ENCODE measurements at regions not wholly inside any gene's neighbourhood (a gene's known extent, or its start where the extent isn't known, plus 50 kb on each side); places are given as distances from the start of the nearest gene placed in this dataset.

DNA sequence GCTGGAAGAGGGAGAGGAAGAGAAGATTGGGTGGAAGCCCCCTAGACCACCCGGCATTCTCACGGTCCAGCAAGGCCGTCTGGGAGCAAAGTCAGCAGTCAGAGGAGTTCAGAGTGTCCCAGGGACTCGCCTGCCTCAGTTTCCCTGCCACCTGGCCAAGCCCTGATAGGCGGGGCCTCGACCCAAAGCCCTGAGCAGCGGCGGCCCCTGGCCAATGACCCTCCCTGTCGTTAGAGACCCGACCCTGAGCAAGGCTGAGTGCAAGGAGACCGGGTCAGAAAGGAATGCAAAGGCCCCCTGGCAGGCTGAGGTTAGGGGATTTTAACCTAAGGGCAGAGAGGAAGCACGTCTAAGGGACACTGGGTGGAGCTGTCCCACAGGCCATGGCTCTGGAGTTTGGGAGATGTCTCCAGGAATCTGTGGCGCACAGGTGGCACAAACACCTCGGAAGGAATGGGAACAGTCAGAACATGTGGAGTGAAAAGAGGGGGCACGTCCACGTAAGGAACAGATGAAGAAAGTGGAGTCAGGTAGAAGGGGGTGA lies 196.8 kb upstream of the PDE1C start:
- DNase-seq: no peak

- no peak for DNase-seq
Observed at GRCh38 chr7:32264702-32265284, 194.6 kb upstream of the PDE1C start.

- DNase-seq: no peak
Observed at GRCh38 chr7:32263611-32264010, 193.4 kb upstream of the PDE1C start.

DNA sequence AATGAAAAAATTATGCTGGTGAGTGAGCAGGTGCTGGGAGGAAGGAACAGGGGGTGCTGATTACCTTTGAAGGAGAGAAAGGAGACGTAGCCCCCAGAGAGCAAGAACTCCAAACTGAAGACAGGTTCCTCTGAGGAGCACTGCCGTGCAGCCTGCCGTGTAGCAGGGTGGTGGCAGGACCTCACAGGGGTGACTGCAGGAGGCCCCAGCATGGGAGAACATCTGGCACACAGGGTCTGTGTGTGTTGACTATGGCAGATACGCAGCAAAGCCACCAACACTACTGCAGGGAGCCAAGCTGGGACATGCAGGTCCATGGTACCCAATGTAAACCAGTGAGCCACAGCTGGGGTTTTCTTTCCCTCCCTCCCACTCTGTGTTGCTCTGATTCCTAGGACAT lies 192.1 kb upstream of the PDE1C start:
- DNase-seq: no peak

DNA sequence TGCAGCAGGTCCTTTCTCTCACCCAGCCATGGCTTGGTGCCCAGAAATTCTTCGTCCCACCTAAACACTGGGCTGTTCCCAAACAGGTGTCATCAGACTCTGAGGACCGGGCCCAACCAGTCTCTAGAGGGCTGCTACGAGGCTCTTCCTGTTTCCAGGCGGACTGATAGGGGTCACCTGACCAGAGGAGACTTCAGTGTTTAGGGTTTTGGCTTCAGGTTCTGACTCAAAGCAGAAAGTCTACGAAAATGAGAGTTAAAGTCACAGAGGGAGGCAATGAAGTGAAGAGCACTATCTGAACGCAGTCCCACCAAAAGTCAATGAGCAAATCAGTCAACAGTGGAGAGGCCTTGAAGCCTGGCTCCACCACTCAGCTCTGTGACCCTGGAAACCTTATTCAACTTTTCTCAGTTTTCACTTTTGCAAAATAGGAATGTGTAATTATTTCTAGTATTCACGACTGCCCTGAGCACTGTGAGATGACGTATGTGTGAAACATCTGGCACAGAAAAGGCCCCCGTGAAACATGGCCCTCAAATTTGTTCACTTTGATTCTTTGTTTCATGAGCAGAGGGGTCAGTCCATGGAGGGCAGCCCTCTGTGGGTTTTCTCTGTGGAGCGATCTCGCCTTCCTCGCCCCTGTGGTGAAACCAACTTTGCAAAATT lies 189.9 kb upstream of the PDE1C start:
- no peak for DNase-seq

DNA sequence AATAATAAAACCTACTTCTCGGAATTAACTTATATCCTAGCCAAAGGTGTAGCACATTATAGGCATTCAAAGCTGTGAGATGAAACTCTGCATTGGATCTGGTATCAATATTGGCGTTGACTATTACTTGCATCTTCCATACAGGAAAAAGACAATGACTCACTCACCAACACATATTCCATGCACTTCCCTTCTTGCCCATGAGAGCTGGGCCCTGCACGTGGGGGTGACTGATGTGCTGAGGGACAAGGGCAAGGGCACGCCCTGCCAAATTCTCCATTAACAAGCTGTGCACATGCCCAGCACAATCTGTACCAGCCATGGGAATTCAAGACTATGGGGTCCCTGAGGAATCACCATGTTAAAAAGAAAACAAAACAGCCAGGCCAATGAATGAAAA lies 188.1 kb upstream of the PDE1C start:
- DNase-seq: no peak

- DNase-seq: no peak
Observed at GRCh38 chr7:32257621-32258020, 187.4 kb upstream of the PDE1C start.

- no peak for DNase-seq
Observed at GRCh38 chr7:32256811-32257210, 186.6 kb upstream of the PDE1C start.

DNA sequence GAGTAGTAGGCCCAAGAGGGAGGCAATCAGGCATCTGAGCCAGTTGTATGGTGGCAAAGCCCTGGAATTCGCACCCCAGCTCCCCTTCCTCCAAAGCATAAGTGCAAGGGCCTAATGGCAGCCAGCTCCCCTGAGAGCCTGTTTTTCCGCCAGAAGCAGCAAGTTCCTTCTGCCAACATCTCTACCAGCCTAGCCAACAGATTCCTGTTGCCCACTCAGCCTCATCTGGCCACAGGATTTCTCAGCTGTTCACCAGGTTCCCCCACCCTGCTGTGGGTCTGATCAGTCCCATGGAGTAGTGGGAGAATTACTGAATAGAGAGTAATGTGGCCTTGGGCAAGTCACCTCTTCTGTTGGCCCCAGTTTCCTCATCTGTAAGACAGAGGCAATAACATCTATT lies 186.2 kb upstream of the PDE1C start:
- DNase-seq: no peak

DNA sequence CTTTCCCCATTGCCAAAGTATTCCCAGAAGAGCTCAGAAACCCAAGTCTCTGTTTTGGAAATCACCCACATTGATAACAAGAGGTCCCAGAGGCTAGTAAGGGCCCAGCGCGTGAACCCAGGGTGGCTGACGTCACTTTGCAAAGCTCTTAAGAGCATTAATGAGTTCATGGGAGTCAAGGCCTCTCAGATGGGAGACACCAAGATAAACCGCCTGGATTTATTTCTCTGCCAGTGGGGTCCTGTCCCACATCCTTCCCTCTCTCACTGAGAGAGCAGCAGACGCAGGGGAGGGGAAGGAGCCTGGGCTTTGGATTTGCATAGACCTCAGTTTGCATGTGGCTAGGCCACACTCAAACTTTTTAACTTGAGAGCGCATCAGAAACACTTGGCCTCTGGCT lies 184.8 kb upstream of the PDE1C start:
- no peak for DNase-seq

- DNase-seq: no peak
Observed at GRCh38 chr7:32253299-32253698, 183.1 kb upstream of the PDE1C start.

GRCh38 chr7:32251659-32252058 lies 181.5 kb upstream of the PDE1C start:
- DNase-seq: no peak

DNA sequence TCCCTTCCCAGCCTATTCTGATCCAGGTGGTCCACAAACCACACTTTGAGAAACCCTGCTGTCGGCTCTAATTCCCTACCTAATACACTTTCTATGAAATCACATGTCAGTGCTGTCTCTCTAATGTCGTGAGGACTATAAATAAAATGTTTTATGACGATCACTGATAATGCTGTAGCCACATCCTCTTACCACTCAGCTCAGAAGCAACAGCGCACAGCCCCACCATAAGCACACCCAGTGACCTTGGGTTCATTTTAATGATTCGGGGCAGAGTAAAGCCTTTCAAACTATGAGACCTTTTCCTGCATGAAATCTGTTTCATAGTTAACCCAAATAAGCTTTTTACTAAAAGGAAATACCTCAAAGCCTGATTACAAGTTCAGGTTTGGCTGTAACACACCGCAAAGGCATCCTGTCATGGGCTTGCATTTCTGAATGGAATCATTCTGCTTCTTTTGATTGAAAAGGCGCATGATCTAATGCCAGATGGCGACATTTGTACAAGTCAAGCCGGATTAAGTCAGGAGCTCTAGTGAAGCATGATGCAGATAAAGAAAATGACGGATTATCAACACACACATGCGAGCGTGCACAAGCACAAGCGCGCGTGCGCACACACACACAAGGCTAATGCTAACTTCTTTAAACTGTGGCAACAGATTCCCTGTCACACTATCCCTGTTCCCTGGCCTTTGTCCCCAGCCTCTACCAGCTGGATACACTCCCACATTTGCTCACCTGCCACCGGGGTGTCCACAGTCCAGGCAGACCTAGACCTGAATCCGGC lies 180.5 kb upstream of the PDE1C start:
- DNase-seq: no peak

DNA sequence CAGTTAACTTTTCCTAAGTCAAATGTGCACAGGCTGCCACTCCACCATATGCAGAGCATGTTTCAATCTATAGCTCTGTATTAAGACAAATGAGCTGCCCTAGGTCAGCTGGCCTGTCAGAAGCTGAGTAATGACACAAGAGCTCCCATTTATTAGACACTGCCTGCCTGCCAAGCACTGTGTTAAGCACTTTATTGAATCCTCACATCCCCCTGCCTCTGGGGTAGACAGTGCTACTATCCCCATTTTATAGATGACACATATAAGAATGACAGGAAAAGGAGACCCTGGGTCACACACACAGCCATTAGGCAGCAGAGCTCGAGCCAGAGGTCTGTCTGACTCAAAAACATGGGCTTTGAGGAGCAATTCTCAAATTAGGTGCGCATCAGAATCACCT lies 179.8 kb upstream of the PDE1C start:
- no peak for DNase-seq

- DNase-seq: no peak
Observed at GRCh38 chr7:32248522-32248921, 178.3 kb upstream of the PDE1C start.

GRCh38 chr7:32244806-32245345 lies 174.7 kb upstream of the PDE1C start:
- DNase-seq: no peak

- DNase-seq: no peak
Observed at GRCh38 chr7:32243687-32244290, 173.6 kb upstream of the PDE1C start.

- DNase-seq: no peak
Observed at GRCh38 chr7:32242436-32242835, 172.2 kb upstream of the PDE1C start.

DNA sequence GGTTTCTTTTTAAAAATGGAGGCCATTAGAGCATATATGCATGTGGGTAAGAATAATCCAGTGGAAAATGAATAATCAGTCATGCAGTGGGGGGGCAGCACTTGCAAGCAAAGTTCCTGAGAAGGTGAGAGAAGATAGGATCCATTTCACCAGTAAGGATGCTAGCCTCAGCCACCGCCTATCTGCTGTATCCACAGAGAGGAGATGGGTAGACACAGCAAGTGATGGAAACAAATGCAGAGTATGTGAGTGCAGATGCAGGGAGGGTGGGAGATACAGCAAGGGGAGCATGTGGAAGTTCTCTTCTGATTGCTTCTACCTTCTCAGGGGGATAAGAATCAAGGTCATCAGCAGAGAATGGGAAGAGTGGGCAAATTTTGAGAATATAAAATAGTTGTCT lies 171.4 kb upstream of the PDE1C start:
- no peak for DNase-seq

DNA sequence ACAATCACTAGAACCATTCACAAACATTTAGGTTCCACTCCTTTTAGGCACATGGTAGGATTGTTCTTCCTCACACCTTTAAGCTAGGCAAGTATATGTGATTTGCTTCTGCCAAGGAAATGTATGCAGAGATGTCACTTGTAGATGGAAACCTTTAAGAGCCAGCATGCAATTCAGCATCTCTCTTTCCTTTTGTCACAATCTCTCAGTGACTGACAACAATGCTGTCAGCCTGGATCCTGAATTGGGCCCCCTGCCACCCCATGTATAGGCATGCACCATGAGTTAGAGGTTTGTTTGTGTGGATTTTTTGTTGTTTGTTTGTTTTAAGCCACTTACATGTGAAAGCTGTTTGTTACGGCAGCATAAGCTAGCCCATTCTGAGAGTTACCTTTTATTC lies 169.6 kb upstream of the PDE1C start:
- DNase-seq: no peak

DNA sequence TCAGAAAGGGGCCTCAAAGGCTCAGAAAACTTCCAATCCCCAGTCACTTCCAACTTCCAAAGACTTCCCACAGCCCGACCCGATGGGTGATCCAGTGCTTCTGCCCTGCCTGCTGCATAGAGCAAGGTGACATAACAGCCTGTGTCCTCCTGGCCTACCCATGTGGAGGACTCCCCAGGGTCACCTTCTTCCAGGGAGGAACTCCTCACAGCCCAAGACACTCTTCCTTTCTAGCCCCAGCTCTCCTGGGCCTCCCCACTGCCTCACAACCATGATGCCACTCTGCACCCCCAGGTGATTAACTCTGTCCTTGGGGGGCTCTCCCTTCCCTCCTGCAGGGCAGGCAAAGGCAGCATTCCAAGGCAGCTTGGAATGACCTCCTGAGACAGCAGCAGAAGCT lies 158.4 kb upstream of the PDE1C start:
- no peak for DNase-seq

GRCh38 chr7:32227746-32228145 lies 157.5 kb upstream of the PDE1C start:
- DNase-seq: no peak
